ENCODE measurements at regions not wholly inside any gene's neighbourhood (a gene's known extent, or its start where the extent isn't known, plus 50 kb on each side); places are given as distances from the start of the nearest gene placed in this dataset.

- Histone ChIP-seq H4K20me1 (ENCODE audit: insufficient read depth, low read length) (no peaks in the 10 kb centered on the region), H3K27me3 (ENCODE audit: control insufficient read depth in 1 of 2, insufficient read depth in 2 of 2, low read length in 2 of 2) (peaks cover 0 to 11% of the 10 kb centered on the region in 2 experiments; a peak in 2 of 5 replicates), H3K4me3 (replicated peaks in 1 of 3; ENCODE audit: insufficient read depth in 1 of 3, low read depth in 2 of 3, low read length in 3 of 3) (no peak overlapping the region), H3K4me1 (ENCODE audit: insufficient read depth, low read length) (peaks cover under 1% of the 10 kb centered on the region), H2AFZ (ENCODE audit: low read length) (no peak overlapping the region), H3K4me2 (ENCODE audit: low read depth, low read length) (no peak overlapping the region), H3K9me3 (ENCODE audit: low read length) (no peaks in the 10 kb centered on the region), H3K36me3 (replicated peaks in 1 of 2; ENCODE audit: control insufficient read depth in 1 of 2, insufficient read depth in 2 of 2, low read length in 2 of 2) (no peaks in the 10 kb centered on the region), H3K79me2 (ENCODE audit: insufficient read depth, low read length) (no peaks in the 10 kb centered on the region), H3K27ac (ENCODE audit: extremely low read length, insufficient read depth, low read length) (no peak overlapping the region), H3K9ac (ENCODE audit: insufficient read depth, low read depth, low read length) (no peak overlapping the region)
- TF ChIP-seq RBM22 (optimal IDR thresholded peaks at IDR 0.05; ENCODE audit: low read length) (no peak), MIER2 (CRISPR knock-in tag; IDR thresholded peaks at IDR 0.05) (no peak), SYNCRIP (IDR thresholded peaks at IDR 0.05; ENCODE audit: insufficient read depth, low read depth, low read length) (no peak)
- 35% methylated on average over 1 of the region's 1 CpG for WGBS (ENCODE audit: low lambda C conversion rate)
- CTCF ChIA-PET (ENCODE audit: low intra/inter-chr PET ratio, low total read pairs), result no interaction called here
- ATAC-seq (no peak), FAIRE-seq (no peak), DNase-seq (ENCODE audit: low spot score) (no peak)
- BruUV-seq (replicated peaks), result no TSS peak
- intact Hi-C loops (cut with micrococcal nuclease; ENCODE audit: unreplicated experiment) (no loop called here), in situ Hi-C loops (cut with HindIII; ENCODE audit: extremely low pct_ligation_motif_present, low pct_unique_long_range_greater_than_20kb) (no loop called here)
- POLR2A ChIA-PET, result no interaction called here
Observed at GRCh38 chr9:38305582-38305981, 86.9 kb upstream of the ALDH1B1 start.

- no peak for TF ChIP-seq HINFP (CRISPR knock-in tag; IDR thresholded peaks at IDR 0.05; ENCODE audit: low read depth)
- no peak for TF ChIP-seq RNF219 (CRISPR knock-in tag; IDR thresholded peaks at IDR 0.05)
- no peak for TF ChIP-seq ZMAT3 (CRISPR knock-in tag; conservative IDR thresholded peaks at IDR 0.05)
- TF ChIP-seq THAP9 (CRISPR knock-in tag; IDR thresholded peaks at IDR 0.05; ENCODE audit: borderline replicate concordance), result no peak
- no peak for TF ChIP-seq SMAD1 (CRISPR knock-in tag; IDR thresholded peaks at IDR 0.05; ENCODE audit: borderline replicate concordance, low read depth)
- TF ChIP-seq HMG20A (CRISPR knock-in tag; IDR thresholded peaks at IDR 0.05; ENCODE audit: borderline replicate concordance), result no peak
- TF ChIP-seq SOX5 (CRISPR knock-in tag; IDR thresholded peaks at IDR 0.05; ENCODE audit: borderline replicate concordance), result no peak
- ChIA-PET POLR2A (no interaction called here), CTCF (ENCODE audit: low intra/inter-chr PET ratio, low total read pairs) (no interaction called here)
- no TSS peak for BruUV-seq (replicated peaks)
- Histone ChIP-seq H3K4me2 (ENCODE audit: low read depth, low read length) (no peak overlapping the region), H4K20me1 (ENCODE audit: insufficient read depth, low read length) (no peaks in the 10 kb centered on the region), H3K79me2 (ENCODE audit: insufficient read depth, low read length) (no peaks in the 10 kb centered on the region), H3K36me3 (replicated peaks in 1 of 2; ENCODE audit: control insufficient read depth in 1 of 2, insufficient read depth in 2 of 2, low read length in 2 of 2) (no peaks in the 10 kb centered on the region), H3K27ac (ENCODE audit: extremely low read length, insufficient read depth, low read length) (no peak overlapping the region), H3K9me3 (ENCODE audit: low read length) (no peaks in the 10 kb centered on the region), H3K4me3 (replicated peaks in 1 of 3; ENCODE audit: insufficient read depth in 1 of 3, low read depth in 2 of 3, low read length in 3 of 3) (no peak overlapping the region), H2AFZ (ENCODE audit: low read length) (no peak overlapping the region), H3K4me1 (ENCODE audit: insufficient read depth, low read length) (no peaks in the 10 kb centered on the region), H3K27me3 (ENCODE audit: control insufficient read depth in 1 of 2, insufficient read depth in 2 of 2, low read length in 2 of 2) (peaks cover 0 to 5% of the 10 kb centered on the region in 2 experiments; a peak in 1 of 5 replicates), H3K9ac (ENCODE audit: insufficient read depth, low read depth, low read length) (no peak overlapping the region)
- ATAC-seq (no peak), DNase-seq (ENCODE audit: low spot score) (no peak), FAIRE-seq (no peak)
- WGBS (ENCODE audit: low lambda C conversion rate), result 15% methylated on average over 7 of the region's 7 CpGs
- in situ Hi-C loops (cut with HindIII; ENCODE audit: extremely low pct_ligation_motif_present, low pct_unique_long_range_greater_than_20kb), result no loop called here
- intact Hi-C loops (cut with micrococcal nuclease; ENCODE audit: unreplicated experiment), result no loop called here
Observed at GRCh38 chr9:38301376-38302106, 91.0 kb upstream of the ALDH1B1 start.
